Hematopoietic multipotent progenitor cell treated with erythropoietin and hydrocortisone succinate and interleukin-3 and kit ligand, for 6 days (in vitro differentiated cells): ENCODE measurements at regions not wholly inside any gene's neighbourhood (a gene's known extent, or its start where the extent isn't known, plus 50 kb on each side); places are given as distances from the start of the nearest gene placed in this dataset.
"Not testable (repeated sequence)": the region's sequence is repeated elsewhere in the genome, so short reads cannot be mapped to it uniquely, and the experiment has no call there.

Experiments used
- DNase-seq: peaks from one replicate; pipeline ENCODE4 v3.0.0-alpha.2; 2015

DNA sequence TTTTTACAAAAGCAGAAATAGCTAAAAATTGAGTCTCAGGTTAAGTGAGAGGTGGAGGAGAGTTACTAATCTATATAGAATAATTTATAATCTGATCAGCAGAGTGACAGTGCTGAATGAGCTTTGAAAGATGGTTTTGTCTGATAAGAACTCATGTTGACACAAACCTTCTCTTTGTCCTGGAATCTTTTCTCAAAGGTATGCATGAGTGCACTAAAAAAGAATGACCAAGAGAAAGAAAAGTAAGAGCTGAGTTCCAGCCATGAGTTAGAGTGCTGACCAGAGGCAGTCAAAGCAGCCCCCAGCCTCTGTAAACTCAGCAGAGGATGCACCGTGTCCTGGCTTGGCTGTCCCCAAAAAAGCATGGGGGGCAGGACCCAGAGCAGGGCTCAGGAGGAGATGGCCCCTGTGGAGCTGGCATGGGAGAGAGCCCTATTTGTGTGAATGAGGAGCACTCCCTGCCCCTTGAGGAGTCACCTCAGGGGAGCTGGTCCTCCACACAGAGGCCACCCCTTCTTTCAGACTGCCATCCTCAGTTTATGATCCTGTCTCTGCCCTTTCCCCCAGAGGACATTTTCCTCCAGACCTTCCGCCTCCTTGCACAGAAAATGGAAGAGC lies 129.8 kb downstream of the SEC23A start:
- DNase-seq = no peak

DNA sequence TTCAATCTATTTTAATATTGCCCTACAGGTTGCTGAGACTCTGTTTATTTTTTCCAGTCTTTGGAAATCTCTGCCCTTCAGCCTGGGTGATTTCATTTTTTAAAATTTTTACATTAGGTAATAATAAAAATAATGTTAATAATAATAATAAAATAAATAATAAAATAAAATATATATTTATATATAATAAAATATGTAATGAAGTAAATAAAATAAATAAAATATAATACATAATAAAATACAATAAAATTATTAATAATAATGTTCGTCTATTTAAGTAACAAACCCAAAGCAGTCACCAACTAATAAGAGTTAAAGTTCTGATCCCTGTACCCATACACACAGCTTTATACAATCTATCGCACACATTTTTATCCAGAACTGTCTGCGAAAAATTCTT lies 130.5 kb downstream of the SEC23A start:
- DNase-seq = no peak

- DNase-seq = no peak
Measured at GRCh38 chr14:38971258-38971921, 131.6 kb downstream of the SEC23A start.

- no peak for DNase-seq
Measured at GRCh38 chr14:38964630-38965029, 138.4 kb downstream of the SEC23A start.

DNA sequence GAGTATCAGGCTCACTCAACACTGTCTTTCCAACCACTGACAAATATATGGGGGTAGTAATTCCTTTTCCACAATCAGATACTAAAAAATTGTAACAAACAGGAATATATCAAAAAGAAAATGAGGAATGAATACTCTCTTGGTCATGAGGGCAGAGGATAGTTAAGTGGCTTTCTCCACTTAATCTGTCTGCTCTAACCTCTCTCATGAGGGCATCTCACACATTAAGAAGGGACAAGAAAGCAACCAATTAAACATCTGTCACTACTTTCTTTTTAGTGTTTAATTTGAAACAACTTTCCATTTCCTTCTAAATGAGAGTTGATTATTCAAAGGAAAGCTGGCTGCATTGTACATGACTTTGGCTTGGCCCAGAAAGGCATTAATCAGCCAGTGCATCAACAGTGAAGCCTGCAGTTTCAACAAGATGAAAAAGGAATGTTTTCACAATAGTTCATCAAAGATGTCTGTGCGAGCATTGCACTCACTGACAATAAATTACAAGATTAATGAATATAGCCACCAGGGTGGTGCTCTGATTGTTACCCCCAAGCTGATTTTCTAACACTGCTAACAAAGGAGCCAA lies 142.0 kb downstream of the SEC23A start:
- no peak for DNase-seq

DNA sequence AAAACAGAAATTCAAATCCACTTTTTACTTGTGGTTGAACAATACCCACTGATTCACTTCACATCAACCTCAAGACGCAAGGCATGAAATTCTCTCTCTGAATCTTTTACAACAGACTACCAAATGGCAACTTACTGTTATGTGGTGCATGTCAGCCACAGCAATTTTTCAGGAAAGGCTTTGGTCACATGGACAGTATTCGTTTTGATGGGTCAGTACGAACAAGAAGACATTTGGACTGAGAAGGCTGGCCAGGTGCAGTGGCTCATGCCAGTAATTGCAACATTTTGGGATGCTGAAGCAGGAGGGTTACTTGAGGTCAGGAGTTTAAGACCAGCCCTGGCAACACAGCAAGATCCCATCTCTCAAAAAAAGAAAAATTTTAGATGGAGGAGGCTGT lies 144.0 kb downstream of the SEC23A start:
- DNase-seq = no peak

DNA sequence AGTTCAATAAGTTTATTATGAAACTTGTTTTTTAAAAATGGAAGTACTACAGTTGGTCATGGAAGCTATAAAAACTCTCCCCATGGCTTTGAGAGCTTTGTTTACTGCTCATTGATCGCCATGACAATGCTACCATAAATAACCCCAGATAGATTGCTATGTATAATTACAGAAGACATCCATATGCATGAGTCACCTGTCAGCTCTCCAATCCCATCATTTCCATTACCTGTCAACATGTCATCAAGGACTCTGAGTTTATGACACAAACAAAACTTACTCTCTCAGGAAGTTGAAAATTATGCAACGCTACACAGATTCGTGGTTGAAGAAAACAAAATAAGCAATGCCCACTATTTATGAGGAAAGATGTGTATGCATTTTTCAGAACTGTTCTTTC lies 144.4 kb downstream of the SEC23A start:
- no peak for DNase-seq

DNA sequence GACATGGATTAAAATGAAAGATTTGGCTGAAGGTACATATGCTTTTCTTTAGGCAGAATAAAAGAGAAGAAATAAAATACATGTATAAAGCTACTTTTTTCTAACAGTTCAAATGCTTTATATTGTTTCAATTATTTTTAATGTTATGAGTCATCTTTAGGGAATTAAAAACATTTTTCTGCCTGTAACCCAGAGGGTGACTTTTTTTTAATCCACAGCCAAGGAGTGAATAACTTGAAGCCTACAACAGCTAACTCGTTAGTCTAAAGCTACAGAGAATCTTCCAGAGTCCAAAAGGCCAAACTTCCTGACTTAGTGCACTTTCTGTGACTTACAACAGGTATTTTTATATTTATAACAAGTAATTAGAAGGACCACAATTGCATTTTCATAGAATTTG lies 151.6 kb downstream of the SEC23A start:
- DNase-seq = no peak

- DNase-seq = no peak
Measured at GRCh38 chr14:38950676-38951075, 152.4 kb downstream of the SEC23A start.

GRCh38 chr14:38948576-38948975 lies 154.5 kb downstream of the SEC23A start:
- DNase-seq = no peak

DNA sequence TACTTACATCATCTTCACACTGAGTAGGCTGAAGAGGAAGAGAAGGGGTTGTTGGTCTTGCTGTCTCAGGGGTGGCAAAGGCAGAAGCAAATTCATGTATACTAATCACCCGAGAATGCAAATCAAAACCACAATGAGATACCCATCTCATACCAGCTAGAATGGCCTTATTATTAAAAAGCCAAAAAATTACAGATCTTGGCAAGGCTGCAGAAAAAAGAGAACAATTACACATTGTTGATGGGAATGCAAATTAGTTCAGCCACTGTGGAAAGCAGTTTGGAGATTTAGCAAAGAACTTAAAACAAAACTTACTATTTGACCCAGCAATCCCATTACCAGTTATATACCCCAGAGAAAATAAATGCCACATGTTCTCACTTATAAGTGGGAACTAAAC lies 154.9 kb downstream of the SEC23A start:
- no peak for DNase-seq

DNA sequence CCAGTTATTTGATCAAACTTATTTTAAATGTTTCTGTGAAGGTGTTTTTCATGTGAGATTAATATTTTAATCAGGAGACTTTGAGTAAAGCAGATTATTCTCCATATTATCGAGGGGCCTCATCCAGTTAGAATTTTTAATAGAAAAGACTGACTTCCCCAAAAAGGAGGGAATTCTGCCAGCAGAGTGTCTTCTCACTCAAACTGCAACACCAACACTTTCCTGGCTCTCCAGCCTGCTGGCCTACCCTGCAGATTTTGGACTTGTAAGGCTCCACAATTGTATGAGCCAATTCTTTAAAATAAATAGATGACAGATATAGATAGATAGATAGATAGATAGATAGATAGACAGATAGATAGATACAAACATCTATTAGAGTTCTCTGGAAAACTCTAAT lies 155.7 kb downstream of the SEC23A start:
- no peak for DNase-seq

DNA sequence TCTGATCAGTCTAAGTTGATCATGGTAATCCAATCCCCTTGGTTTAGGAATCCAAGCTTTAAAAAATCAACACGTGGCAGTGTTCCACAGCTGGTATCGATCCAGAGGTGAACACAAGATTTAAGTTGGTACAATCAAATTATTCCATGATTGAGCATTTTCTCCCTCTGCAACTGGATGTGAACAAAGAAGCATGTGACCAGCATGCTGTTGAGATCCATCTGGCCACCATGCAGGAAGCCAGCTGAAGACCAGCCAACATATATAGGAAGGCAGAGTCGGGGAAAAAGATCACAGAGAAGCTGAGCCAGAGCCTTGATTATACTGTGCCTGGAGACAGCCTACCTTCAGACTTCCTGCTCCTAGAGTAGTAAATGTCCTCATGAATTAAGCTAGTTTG lies 158.3 kb downstream of the SEC23A start:
- no peak for DNase-seq

DNA sequence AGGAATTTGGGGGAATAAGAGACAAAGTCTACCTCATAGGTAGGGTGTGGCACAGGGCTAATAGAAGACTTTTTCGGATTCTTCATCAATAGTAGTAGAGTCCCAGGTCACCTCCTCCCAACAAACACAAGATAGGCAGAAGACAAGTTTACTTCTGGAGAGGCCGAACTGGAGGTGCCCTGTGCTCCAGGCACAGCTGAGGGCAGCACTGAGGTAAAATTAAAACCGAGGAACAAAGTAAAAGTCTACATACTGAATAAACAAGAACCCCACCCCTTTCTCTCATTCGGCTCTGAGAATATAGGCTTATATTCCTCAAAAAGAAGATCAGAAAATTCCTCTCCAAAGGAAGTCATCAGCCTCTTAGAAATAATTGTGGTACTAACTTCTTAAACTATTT lies 161.5 kb downstream of the SEC23A start:
- DNase-seq = no peak

DNA sequence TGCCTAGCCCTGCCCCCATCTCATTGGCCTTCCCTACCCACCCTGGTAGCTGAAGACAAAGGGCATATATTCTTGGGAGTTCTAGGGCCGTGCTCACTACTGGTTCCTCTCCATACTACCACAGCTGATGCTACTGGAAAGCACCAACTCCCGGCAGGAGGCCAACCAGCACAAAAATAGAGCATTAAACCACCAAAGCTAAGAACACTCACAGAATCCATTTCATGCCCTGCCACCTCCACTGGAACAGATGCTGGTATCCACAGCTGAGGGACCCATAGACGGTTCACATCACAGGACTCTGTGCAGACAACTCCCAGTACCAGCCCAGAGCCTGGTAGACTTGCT lies 170.4 kb downstream of the SEC23A start:
- DNase-seq = not testable (repeated sequence)

DNA sequence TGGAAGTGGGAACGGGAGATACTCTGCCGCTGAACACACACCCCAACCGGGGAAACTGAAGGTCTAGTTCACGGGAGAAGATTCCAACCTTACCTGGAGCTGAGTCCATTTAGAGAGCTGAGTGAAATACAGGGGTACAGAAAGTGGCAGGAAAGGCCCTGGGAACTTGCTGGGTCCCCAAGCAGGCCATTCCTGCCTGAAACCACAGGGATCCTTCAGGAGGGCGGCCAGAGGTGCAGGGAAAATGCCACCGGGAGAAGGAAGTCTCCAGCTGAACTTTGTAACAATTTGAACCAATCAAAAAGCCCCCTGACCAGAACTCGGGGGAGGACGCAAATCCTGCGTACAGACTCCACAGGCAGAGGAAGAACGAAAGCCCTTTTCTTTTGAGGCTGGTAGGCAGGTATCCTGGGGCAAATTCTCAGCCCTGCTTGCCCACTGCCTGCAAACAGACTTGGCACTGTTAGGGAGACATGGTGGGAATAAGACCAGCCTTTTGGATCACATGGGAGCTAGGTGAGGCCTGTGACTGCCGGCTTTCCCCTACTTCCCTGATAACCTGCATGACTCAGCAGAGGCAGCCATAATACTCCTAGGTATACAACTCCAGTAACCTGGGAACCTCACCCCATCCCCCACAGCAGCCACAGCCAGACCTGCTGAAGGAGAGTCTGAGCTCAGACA lies 170.9 kb downstream of the SEC23A start:
- DNase-seq = no peak

- no peak for DNase-seq
Measured at GRCh38 chr14:38930898-38931297, 172.1 kb downstream of the SEC23A start.

DNA sequence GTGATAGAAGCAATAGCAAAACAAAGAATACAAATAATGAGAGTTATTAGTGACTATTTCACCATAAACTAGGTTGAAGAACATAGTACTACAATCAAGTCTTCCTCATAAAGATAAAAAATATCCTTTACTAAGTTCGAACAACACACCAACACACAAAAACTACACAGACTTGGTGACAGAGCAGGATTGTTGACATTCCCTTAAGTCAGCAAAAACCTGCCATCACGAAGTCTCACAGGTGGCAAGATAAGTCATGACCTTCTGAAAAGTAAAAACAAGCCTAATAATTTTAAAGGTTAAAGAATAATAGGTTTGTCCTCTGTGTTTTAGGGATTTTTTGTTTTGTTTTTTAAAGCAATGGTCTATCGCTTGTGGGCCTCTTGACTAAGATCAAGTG lies 173.0 kb downstream of the SEC23A start:
- no peak for DNase-seq

DNA sequence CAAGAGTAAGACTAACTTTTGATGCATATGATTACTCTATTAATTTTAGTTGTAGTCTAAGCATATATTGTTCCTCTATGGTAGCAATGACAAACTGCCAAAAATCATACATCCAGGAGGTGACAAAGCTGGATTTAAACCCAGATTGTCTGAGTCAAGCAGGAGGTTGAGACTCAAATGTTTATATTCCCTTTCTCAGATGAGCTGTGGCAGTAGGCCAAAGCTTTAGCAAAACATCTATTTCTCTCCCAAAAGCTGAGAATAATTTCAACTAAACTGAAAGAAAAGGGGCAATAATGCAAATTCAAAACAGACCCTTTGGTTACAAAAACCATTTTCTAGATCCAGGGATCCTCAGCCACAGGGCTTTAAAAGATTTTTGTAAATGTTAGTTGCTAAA lies 173.6 kb downstream of the SEC23A start:
- no peak for DNase-seq

DNA sequence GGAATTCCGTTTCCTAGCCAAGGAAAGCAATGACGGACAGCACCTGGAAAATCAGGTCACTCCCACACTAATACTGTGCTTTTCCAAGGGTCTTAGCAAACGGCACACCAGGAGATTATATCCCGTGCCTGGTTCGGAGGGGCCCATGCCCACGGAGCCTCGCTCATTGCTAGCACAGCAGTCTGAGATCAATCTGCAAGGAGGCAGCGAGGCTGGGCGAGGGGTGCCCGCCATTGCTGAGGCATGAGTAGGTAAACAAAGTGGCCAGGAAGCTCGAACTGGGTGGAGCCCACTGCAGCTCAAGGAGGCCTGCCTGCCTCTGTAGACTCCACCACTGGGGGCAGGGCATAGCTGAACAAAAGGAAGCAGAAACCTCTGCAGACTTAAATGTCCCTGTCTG lies 181.1 kb downstream of the SEC23A start:
- DNase-seq = not testable (repeated sequence)

- no peak for DNase-seq
Measured at GRCh38 chr14:38915125-38915524, 187.9 kb downstream of the SEC23A start.

DNA sequence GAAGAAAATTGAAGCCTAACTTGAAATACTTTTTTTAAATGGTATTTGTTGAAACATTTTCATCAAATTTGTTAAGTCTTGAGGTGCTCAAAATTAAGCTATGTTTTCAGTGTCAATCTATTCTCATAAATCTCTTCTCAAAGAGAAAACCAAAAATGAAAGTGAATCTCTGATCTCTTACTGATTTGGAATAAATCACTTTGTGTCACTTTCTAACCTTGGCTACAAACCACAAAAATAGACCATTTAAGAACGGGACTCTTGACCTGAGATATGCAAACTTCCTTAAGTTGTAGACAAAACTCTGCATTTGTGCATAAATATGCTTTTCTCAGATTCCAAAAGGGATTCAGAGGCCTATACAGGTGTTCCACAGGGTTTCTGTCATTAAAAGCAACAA lies 192.9 kb downstream of the SEC23A start:
- no peak for DNase-seq

- no peak for DNase-seq
Measured at GRCh38 chr14:38904959-38905358, 198.1 kb downstream of the SEC23A start.

DNA sequence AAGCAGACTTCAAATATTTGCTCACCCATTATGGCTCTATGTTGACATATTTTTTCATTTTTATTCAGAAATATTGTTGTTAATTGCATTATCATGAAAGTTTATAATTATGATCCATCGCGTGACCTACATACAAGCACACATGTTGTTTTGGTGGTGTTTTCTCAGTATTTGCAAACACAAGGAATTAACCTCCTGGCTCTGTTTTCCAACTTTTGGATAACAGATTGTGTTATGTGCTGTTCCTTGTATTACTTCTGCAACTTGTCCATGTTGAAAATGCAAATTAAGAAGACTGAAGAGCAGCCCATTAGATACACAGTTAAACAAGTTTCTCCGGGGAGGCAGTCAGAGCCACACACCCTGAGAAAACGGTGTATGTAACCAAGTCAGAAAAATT lies 201.2 kb downstream of the SEC23A start:
- no peak for DNase-seq
